SU-DHL-6 (cell line): ENCODE measurements at regions not wholly inside any gene's neighbourhood (a gene's known extent, or its start where the extent isn't known, plus 50 kb on each side); places are given as distances from the start of the nearest gene placed in this dataset.

Experiments
- H2AFZ ChIP-seq: fragments of 200-600 bp; sonication (generic); 2 replicates; pipeline ENCODE4 v1.6.1; 2014; ENCODE audit warnings: low read depth, mild to moderate bottlenecking, moderate library complexity, mixed read lengths, antibody characterized with exemption, low read length; ENCODE audit not compliant: severe bottlenecking
- H3F3A ChIP-seq: fragments of 200-600 bp; shearing (Covaris generic); 2 replicates; pipeline ENCODE4 v1.6.0; 2016; ENCODE audit warnings: antibody characterized with exemption, mild to moderate bottlenecking; ENCODE audit not compliant: insufficient read depth
- H3K27ac ChIP-seq: fragments of 200-600 bp; sonication (generic); 2 replicates; pipeline ENCODE4 v1.5.1; 2016; ENCODE audit warnings: low read depth, mild to moderate bottlenecking, low read length, moderate library complexity, mixed read lengths
- H3K27me3 ChIP-seq: fragments of 200-600 bp; sonication (generic), shearing (Covaris generic); 2 replicates; pipeline ENCODE4 v1.6.0; 2014; ENCODE audit warnings: mild to moderate bottlenecking, low read length
- H3K36me3 ChIP-seq: fragments of 200-600 bp; sonication (generic); 2 replicates; pipeline ENCODE4 v1.6.1; 2014; ENCODE audit warnings: mild to moderate bottlenecking, low read length, mixed read lengths
- H3K4me2 ChIP-seq: fragments of 300-600, 200-600 bp; shearing (Covaris generic), sonication (generic); 2 replicates; pipeline ENCODE4 v1.6.0; 2014; ENCODE audit warnings: low read length, low read depth, mild to moderate bottlenecking; ENCODE audit not compliant: poor library complexity, severe bottlenecking
- H3K4me3 ChIP-seq: fragments of 200-600 bp; sonication (generic); 2 replicates; pipeline ENCODE4 v1.5.1; 2014; ENCODE audit warnings: antibody characterized with exemption, low read length, mild to moderate bottlenecking, mixed read lengths; ENCODE audit not compliant: insufficient read depth, poor library complexity, severe bottlenecking
- H3K79me2 ChIP-seq: fragments of 200-600 bp; sonication (generic); 2 replicates; pipeline ENCODE4 v1.6.1; 2014; ENCODE audit warnings: mild to moderate bottlenecking, low read length, moderate library complexity; ENCODE audit not compliant: insufficient read depth
- H3K9ac ChIP-seq: fragments of 200-600 bp; sonication (generic); 2 replicates; pipeline ENCODE4 v1.7.0; 2014; ENCODE audit warnings: mild to moderate bottlenecking, low read length
- H3K9me2 ChIP-seq: fragments of 200-600 bp; sonication (generic); replicated peaks from 2 replicates; pipeline ENCODE4 v1.6.1; 2014; ENCODE audit warnings: low read length; ENCODE audit not compliant: insufficient read depth
- H3K9me3 ChIP-seq: fragments of 200-600 bp; sonication (generic); 2 replicates; pipeline ENCODE4 v1.6.1; 2014; ENCODE audit warnings: low read length, mixed read lengths; ENCODE audit not compliant: insufficient read depth
- H4K20me1 ChIP-seq: fragments of 200-600 bp; sonication (generic); 2 replicates; pipeline ENCODE4 v1.6.1; 2014; ENCODE audit warnings: low read depth, mild to moderate bottlenecking, antibody characterized with exemption, low read length, moderate library complexity, mixed read lengths
- EZH2phosphoT487 ChIP-seq: fragments of 200-600 bp; sonication (generic), shearing (Covaris generic); conservative IDR thresholded peaks from 2 replicates; pipeline ENCODE4 v1.6.1; 2018; ENCODE audit warnings: mild to moderate bottlenecking, antibody characterized with exemption, low read length, moderate library complexity, mixed read lengths
- TF ChIP-seq, protein P1 (sequence below): fragments of 200-600 bp; sonication (generic); IDR thresholded peaks from one replicate; pipeline ENCODE4 v1.5.1; 2017; ENCODE audit warnings: antibody characterized with exemption, mild to moderate bottlenecking, low read length, moderate library complexity; ENCODE audit not compliant: insufficient read depth, poor library complexity, severe bottlenecking

DNA sequence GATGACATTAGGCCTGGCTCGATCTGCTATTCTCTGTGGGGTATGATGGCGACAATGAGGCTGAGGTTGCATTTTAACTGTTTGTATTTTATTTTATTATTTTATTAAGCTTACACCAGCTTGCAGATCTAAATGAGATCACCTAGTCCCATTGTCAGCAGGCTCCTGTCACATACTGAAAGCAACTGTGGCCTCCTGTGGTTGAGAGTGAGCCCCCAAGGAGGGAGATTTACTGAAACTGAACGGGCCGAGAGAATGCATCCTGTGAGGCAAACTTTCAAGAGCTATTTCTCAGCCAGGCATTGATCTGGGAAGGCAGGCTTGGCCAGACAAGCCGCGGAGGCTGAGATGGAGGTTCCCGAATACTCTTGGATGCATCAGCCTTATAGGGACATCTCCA, 210.4 kb upstream of the ARRDC4 start:
- Histone ChIP-seq H3K9me3 (no peaks in the 10 kb centered on the region), H3K36me3 (no peaks in the 10 kb centered on the region), H3K27ac (no peak overlapping the region), H3K27me3 (no peaks in the 10 kb centered on the region), H3K9ac (no peak overlapping the region), H3K79me2 (no peaks in the 10 kb centered on the region), H3F3A (no peaks in the 10 kb centered on the region), H4K20me1 (no peaks in the 10 kb centered on the region), H2AFZ (no peak overlapping the region), H3K4me2 (no peak overlapping the region), H3K9me2 (no peaks in the 10 kb centered on the region), H3K4me3 (no peak overlapping the region)
- TF ChIP-seq, protein P1, sequence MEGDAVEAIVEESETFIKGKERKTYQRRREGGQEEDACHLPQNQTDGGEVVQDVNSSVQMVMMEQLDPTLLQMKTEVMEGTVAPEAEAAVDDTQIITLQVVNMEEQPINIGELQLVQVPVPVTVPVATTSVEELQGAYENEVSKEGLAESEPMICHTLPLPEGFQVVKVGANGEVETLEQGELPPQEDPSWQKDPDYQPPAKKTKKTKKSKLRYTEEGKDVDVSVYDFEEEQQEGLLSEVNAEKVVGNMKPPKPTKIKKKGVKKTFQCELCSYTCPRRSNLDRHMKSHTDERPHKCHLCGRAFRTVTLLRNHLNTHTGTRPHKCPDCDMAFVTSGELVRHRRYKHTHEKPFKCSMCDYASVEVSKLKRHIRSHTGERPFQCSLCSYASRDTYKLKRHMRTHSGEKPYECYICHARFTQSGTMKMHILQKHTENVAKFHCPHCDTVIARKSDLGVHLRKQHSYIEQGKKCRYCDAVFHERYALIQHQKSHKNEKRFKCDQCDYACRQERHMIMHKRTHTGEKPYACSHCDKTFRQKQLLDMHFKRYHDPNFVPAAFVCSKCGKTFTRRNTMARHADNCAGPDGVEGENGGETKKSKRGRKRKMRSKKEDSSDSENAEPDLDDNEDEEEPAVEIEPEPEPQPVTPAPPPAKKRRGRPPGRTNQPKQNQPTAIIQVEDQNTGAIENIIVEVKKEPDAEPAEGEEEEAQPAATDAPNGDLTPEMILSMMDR, result no peak
- no peak for TF ChIP-seq EZH2phosphoT487

DNA sequence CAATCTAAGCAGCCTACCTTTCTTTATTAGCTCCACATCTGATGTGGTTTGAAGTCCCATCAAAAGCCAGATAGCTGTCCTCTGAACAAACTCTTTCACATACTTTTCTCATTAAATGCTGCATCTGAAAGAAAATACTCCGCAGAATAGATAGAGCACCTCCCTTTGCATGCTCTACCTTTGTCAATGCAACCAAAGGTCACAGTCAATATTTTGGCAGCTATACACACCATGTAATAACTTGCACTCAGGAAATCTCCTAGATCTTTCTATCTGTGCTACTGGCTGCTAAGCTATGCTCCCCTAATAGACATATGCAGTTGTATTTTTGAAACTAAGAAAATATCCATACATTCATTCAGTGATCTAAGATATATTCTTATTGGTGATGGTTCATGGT, 204.8 kb upstream of the ARRDC4 start:
- Histone ChIP-seq H2AFZ (no peak overlapping the region), H3K27ac (no peak overlapping the region), H3K4me2 (no peak overlapping the region), H3K79me2 (no peaks in the 10 kb centered on the region), H3K36me3 (no peaks in the 10 kb centered on the region), H3F3A (no peaks in the 10 kb centered on the region), H3K9me2 (no peaks in the 10 kb centered on the region), H3K4me3 (no peak overlapping the region), H3K9ac (no peak overlapping the region), H4K20me1 (no peaks in the 10 kb centered on the region), H3K9me3 (no peaks in the 10 kb centered on the region), H3K27me3 (no peaks in the 10 kb centered on the region)
- no peak for TF ChIP-seq EZH2phosphoT487
- TF ChIP-seq, protein P1, result no peak

DNA sequence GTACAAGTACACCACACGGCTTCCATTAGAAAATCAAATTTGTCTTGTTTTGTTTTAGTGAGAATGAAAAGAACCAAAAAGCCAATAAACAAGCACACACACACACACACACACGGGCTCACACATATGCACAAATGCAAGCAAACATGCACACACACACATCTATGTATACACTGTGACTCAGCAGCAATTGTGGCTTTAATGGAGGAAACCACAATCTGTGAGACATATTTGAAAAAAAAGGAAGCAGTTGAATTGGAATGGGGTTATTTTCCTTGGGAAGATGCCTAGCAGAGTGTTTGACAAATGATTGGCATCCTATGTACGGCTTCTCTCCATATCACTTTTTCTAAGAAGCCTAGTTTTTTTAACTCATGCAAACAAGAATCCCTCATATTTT, 201.1 kb upstream of the ARRDC4 start:
- H3K36me3 ChIP-seq, result no peaks in the 10 kb centered on the region
- no peak overlapping the region for H3K27ac ChIP-seq
- no peak overlapping the region for H2AFZ ChIP-seq
- H3K79me2 ChIP-seq, result no peaks in the 10 kb centered on the region
- H4K20me1 ChIP-seq, result no peaks in the 10 kb centered on the region
- H3K9me2 ChIP-seq, result no peaks in the 10 kb centered on the region
- no peak overlapping the region for H3K9ac ChIP-seq
- H3K4me3 ChIP-seq, result no peak overlapping the region
- no peak for TF ChIP-seq EZH2phosphoT487
- TF ChIP-seq, protein P1, result no peak
- no peaks in the 10 kb centered on the region for H3K9me3 ChIP-seq
- no peaks in the 10 kb centered on the region for H3F3A ChIP-seq
- no peaks in the 10 kb centered on the region for H3K27me3 ChIP-seq
- H3K4me2 ChIP-seq, result no peak overlapping the region

DNA sequence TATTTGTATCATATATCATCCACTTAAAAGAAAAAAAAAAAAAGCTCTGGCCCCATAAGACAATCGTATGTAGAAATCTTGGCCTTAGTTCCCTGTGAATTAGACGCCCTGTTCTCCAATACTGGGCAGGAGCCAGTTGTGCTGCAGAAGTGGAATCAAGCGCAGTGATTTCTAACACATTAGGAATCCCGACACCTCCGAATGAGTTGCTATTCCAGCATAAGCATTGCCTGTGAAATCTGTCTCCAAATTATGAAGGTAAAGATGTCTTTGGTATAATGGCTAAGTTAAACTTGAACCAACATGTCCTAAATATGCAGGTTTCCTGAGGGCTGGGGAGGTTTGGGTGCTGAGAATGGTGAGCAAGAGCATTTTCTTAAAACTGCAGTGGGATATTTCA, 199.4 kb upstream of the ARRDC4 start:
- H3K79me2 ChIP-seq, result no peaks in the 10 kb centered on the region
- no peaks in the 10 kb centered on the region for H3K9me3 ChIP-seq
- no peak overlapping the region for H3K9ac ChIP-seq
- no peaks in the 10 kb centered on the region for H3K27me3 ChIP-seq
- no peaks in the 10 kb centered on the region for H3F3A ChIP-seq
- H3K27ac ChIP-seq, result no peak overlapping the region
- no peaks in the 10 kb centered on the region for H3K9me2 ChIP-seq
- H3K4me3 ChIP-seq, result no peak overlapping the region
- H3K4me2 ChIP-seq, result no peak overlapping the region
- H2AFZ ChIP-seq, result no peak overlapping the region
- no peaks in the 10 kb centered on the region for H3K36me3 ChIP-seq
- no peaks in the 10 kb centered on the region for H4K20me1 ChIP-seq
- no peak for TF ChIP-seq EZH2phosphoT487
- TF ChIP-seq, protein P1, result no peak
